HG03342 (cell line): ENCODE measurements at regions not wholly inside any gene's neighbourhood (a gene's known extent, or its start where the extent isn't known, plus 50 kb on each side); places are given as distances from the start of the nearest gene placed in this dataset.

Experiments
- ATAC-seq: cut with Tn5 transposase; IDR thresholded peaks from one replicate; pipeline ENCODE4 v1.9.1; 2021; ENCODE audit warnings: mild to moderate bottlenecking, moderate library complexity; ENCODE audit not compliant: unreplicated experiment

- ATAC-seq = no peak
These were observed 201.7 kb upstream of the SASH1 start for GRCh38 chr6:148140772-148141557.

- no peak for ATAC-seq
These were observed 199.8 kb upstream of the SASH1 start for GRCh38 chr6:148142821-148143220.

DNA sequence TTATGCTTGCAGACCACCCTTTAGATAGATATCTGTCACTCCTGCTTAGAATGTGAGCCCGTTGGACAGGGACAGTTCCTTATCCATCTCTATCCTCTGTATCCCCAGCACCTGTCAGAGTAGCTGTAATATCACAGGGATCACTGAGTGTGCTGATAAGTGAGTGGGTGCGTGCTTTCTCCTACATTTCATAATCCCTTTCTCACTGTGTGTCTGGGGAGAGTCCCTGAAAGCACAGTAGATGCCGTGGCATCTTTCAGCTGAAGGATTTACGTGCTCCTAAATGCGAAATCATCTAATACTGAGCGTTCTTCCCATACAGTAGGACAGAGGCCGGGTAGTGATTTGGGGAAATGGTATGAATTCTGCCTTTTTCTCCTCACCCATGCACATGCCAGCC, 198.9 kb upstream of the SASH1 start:
- ATAC-seq = no peak

GRCh38 chr6:148144917-148145521, 197.6 kb upstream of the SASH1 start:
- ATAC-seq = peak; percentile 78

- no peak for ATAC-seq
These were observed 195.7 kb upstream of the SASH1 start for GRCh38 chr6:148146717-148147462.

- no peak for ATAC-seq
These were observed 195.2 kb upstream of the SASH1 start for GRCh38 chr6:148147463-148147830.

DNA sequence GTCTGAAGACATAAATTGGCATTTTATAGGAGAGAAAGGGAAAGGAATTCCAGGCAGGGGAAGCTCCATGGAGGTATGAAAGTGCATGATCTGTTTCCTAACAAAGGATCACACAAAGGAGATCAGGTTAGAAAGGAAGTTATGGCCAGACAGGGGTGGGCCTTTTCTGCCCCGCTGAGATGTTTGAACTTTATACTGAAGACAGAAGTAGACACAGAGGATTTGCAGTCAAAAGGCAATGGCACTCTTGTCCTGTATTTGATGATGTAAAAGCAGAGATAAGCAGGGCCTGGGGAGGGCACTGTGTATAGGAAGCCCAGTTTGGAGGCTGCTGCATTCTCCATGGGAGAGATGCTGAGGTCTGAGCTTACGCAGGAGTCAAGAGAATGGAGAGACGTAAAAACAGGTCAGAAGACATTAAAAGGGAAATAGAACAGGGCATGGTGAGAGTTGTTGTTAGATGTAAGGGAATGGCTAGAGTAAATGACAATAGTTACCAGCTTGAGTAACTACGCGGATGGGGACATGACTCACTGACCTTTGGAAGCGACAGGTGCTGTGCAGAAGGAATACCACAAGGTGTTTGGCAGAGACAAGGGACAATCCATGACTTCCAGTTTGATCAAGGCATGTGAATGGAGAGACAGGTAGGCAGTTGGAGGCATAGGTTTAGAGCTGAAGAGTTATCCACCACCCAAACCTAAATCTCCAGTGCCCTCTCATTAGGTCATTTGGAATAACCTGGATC, 190.6 kb upstream of the SASH1 start:
- ATAC-seq = no peak

GRCh38 chr6:148154668-148155067, 188.0 kb upstream of the SASH1 start:
- no peak for ATAC-seq

- no peak for ATAC-seq
These were observed 187.3 kb upstream of the SASH1 start for GRCh38 chr6:148155293-148155692.

DNA sequence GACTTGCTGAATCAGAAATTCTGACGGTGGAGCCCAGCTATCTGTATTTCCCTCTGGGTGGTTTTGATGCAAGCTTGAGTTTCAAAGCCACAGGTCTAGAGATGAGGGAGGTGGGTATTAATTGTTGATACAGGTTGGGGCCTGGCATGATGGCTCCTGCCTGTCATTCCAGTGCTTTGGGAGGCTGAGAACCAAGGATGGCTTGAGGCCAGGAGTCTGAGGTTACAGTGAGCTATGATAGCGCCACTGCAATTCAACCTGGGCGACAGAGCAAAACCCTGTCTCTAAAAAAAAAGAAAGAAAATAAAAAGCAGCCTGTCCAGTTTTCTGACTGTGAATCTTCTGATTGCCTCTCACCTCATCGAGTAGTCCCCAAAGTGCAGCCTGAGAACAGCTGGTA, 184.8 kb upstream of the SASH1 start:
- no peak for ATAC-seq

DNA sequence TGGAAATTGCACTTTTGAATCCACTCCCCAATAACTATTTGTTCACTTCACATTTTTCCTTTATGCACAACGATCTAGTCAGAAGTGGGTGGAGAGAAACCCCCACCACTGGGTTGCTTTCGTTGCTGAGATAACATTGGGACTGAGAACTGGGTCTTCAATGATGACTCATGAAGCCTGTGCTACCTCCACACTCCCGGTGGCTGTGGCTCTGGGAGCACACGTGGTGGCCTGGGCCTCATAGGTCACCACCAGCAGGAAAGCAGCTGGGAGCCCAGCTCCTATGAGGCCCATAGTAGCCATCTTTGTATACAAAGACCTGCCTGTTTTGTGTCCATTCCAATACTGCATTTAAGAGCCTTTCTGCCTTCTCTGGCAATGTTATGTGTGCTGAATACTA, 178.0 kb upstream of the SASH1 start:
- ATAC-seq = no peak

- ATAC-seq = no peak
These were observed 176.2 kb upstream of the SASH1 start for GRCh38 chr6:148166339-148166968.

GRCh38 chr6:148169706-148170105, 172.9 kb upstream of the SASH1 start:
- ATAC-seq = no peak

GRCh38 chr6:148170286-148170685, 172.4 kb upstream of the SASH1 start:
- no peak for ATAC-seq

GRCh38 chr6:148173548-148173947, 169.1 kb upstream of the SASH1 start:
- ATAC-seq = no peak

GRCh38 chr6:148175550-148176188, 167.0 kb upstream of the SASH1 start:
- ATAC-seq = no peak

DNA sequence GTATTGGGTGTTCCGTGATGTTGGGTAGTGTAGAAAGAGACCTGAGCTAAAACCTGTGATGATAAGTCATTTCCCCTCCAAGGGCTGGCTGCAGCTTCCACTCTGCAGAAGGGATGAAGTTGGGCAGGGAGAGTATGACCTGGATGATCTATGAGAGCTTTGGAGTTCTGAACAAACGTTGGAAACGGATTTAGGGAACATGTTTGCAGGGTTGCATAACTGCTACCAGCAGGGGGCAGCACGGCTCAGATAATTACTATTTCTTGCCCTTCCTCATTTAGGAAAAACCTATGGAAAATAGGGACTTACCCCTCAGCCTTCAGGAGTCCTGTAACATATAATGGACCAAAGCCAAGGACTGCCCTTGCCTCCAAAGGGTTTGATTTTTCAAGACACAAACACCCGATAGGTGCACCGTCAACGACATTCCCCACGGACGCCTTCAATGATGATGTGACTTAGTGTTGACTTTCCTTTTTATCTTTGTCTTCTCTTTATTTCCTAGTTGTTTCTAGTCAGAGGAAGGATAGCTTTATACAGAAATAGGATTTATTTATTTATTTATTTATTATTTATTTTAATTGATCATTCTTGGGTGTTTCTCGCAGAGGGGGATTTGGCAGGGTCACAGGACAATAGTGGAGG, 164.9 kb upstream of the SASH1 start:
- no peak for ATAC-seq

- no peak for ATAC-seq
These were observed 162.9 kb upstream of the SASH1 start for GRCh38 chr6:148179786-148180185.

DNA sequence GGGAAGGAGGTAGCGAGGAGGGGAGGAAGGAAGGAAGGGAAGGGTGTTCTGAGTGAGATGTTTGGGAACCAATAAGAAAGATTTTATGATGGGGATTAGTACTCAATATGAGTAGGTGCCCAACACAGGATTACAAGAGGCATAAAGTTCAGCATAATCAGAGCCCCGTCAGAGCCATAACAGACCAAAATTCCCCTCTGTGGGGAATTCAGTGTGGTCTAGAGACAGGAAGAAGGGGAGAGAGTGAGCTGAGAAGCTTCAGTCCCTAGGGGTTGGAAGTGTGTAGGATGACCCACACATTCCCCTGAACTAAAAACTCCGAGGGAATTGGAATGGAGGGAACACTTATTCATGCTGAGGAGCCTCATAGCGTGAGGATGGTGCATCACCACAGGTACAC, 160.3 kb upstream of the SASH1 start:
- no peak for ATAC-seq

DNA sequence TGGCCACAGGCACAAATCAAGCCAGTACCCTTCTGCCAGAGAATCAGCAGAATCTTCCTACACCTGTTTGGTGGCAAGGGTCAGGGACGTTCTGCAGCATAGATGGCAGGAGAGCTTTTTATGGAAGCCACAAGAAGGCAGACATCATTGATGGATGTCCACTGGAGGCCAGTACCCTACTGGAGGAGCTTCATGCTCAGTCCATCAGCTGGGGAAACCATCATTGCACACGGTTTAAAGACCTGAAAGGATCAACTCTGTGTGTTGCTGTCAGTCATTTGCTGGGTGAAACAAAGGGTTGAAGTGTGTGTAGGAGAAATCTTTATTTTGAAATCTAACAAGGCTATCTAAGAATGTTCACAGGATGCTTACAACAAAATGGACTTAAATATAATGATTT, 158.9 kb upstream of the SASH1 start:
- ATAC-seq = no peak
